ENCODE measurements at regions not wholly inside any gene's neighbourhood (a gene's known extent, or its start where the extent isn't known, plus 50 kb on each side); places are given as distances from the start of the nearest gene placed in this dataset.
"Not testable (repeated sequence)": the region's sequence is repeated elsewhere in the genome, so short reads cannot be mapped to it uniquely, and the experiment has no call there.

- no peak for DNase-seq (ENCODE audit: low read depth in 1 of 2, low spot score in 1 of 2)
- no peaks in the 10 kb centered on the region for H3K27me3 ChIP-seq (ENCODE audit: insufficient read depth, poor library complexity, severe bottlenecking)
- no peak for TF ChIP-seq SPI1 (IDR thresholded peaks at IDR 0.05; ENCODE audit: borderline replicate concordance, low read depth)
- TF ChIP-seq POLR2AphosphoS5 (IDR thresholded peaks at IDR 0.05; ENCODE audit: low read depth) = no peak
- TF ChIP-seq REST (IDR thresholded peaks at IDR 0.05; ENCODE audit: insufficient replicate concordance, low read depth) = no peak
- TF ChIP-seq GABPA (IDR thresholded peaks at IDR 0.05; ENCODE audit: low read depth) = no peak
- no peak for TF ChIP-seq CTCF (IDR thresholded peaks at IDR 0.05; ENCODE audit: insufficient read depth, low read length)
Observed at GRCh38 chr15:29990035-29990434, 92.7 kb upstream of the GOLGA8J start.

GRCh38 chr15:29988701-29989100 is 94.1 kb upstream of the GOLGA8J start:
- no peaks in the 10 kb centered on the region for H3K27me3 ChIP-seq (ENCODE audit: insufficient read depth, poor library complexity, severe bottlenecking)
- H3K4me3 ChIP-seq (replicated peaks; ENCODE audit: insufficient read depth, low read length) = no peak overlapping the region
- TF ChIP-seq GABPA (IDR thresholded peaks at IDR 0.05; ENCODE audit: low read depth) = no peak
- TF ChIP-seq POLR2AphosphoS5 (IDR thresholded peaks at IDR 0.05; ENCODE audit: low read depth) = no peak
- TF ChIP-seq CTCF (IDR thresholded peaks at IDR 0.05; ENCODE audit: insufficient read depth, low read length) = no peak
- TF ChIP-seq SPI1 (IDR thresholded peaks at IDR 0.05; ENCODE audit: borderline replicate concordance, low read depth) = no peak
- no peak for TF ChIP-seq REST (IDR thresholded peaks at IDR 0.05; ENCODE audit: insufficient replicate concordance, low read depth)
- no peak for DNase-seq (ENCODE audit: low read depth in 1 of 2, low spot score in 1 of 2)
- no peak overlapping the region for H3K27ac ChIP-seq (replicated peaks)

More at GRCh38 chr15:29990035-29990434, 92.7 kb upstream of the GOLGA8J start:
- Histone ChIP-seq H3K4me3 (replicated peaks; ENCODE audit: insufficient read depth, low read length) (no peak overlapping the region), H3K27ac (replicated peaks) (no peak overlapping the region)

- Histone ChIP-seq H3K4me3 (replicated peaks; ENCODE audit: insufficient read depth, low read length) (no peak overlapping the region), H3K27ac (replicated peaks) (no peak overlapping the region), H3K27me3 (ENCODE audit: insufficient read depth, poor library complexity, severe bottlenecking) (no peaks in the 10 kb centered on the region)
- DNase-seq (ENCODE audit: low read depth in 1 of 2, low spot score in 1 of 2) = no peak
- TF ChIP-seq POLR2AphosphoS5 (IDR thresholded peaks at IDR 0.05; ENCODE audit: low read depth) = no peak
Observed at GRCh38 chr15:29986946-29987345, 95.8 kb upstream of the GOLGA8J start.

GRCh38 chr15:29978411-29979382 is 104.1 kb upstream of the GOLGA8J start:
- Histone ChIP-seq H3K27ac (replicated peaks) (no peak overlapping the region), H3K27me3 (ENCODE audit: insufficient read depth, poor library complexity, severe bottlenecking) (no peaks in the 10 kb centered on the region), H3K4me3 (replicated peaks; ENCODE audit: insufficient read depth, low read length) (no peak overlapping the region)
- TF ChIP-seq CTCF (IDR thresholded peaks at IDR 0.05; ENCODE audit: insufficient read depth, low read length) (no peak), POLR2AphosphoS5 (IDR thresholded peaks at IDR 0.05; ENCODE audit: low read depth) (no peak), GABPA (IDR thresholded peaks at IDR 0.05; ENCODE audit: low read depth) (no peak), REST (IDR thresholded peaks at IDR 0.05; ENCODE audit: insufficient replicate concordance, low read depth) (no peak), SPI1 (IDR thresholded peaks at IDR 0.05; ENCODE audit: borderline replicate concordance, low read depth) (no peak)
- DNase-seq (ENCODE audit: low read depth in 1 of 2, low spot score in 1 of 2) = no peak

GRCh38 chr15:29974056-29974455 is 108.7 kb upstream of the GOLGA8J start:
- not testable (repeated sequence) for DNase-seq (ENCODE audit: low read depth in 1 of 2, low spot score in 1 of 2); H3K27ac ChIP-seq (replicated peaks); H3K4me3 ChIP-seq (replicated peaks; ENCODE audit: insufficient read depth, low read length)
- H3K27me3 ChIP-seq (ENCODE audit: insufficient read depth, poor library complexity, severe bottlenecking) = peaks cover 21% of the 10 kb centered on the region
